ENCODE measurements at regions not wholly inside any gene's neighbourhood (a gene's known extent, or its start where the extent isn't known, plus 50 kb on each side); places are given as distances from the start of the nearest gene placed in this dataset.

- DNase-seq: no peak
Measured at GRCh38 chr16:51569203-51569931, 418.3 kb upstream of the SALL1 start.

DNA sequence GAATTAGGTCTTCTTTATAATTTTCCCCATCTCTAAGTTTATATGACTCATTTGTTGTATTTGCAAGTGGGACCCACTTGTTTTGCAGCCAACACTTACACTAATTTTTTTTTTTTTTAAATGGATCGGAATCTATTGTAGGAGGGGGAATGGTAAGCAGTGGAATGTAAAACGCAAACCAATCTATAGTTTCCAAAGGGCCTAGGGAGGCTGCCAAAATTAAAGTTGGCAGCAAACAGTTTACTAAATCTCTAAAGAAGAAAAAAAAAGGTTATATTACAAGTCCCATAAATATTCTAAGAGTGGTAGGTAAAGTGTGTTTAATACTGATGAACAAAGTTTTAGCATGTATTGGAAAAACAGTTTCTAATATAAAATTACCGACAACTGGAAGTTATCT, 416.8 kb upstream of the SALL1 start:
- DNase-seq: no peak

- DNase-seq: no peak
Measured at GRCh38 chr16:51565184-51565583, 414.1 kb upstream of the SALL1 start.

- DNase-seq: no peak
Measured at GRCh38 chr16:51562891-51563290, 411.8 kb upstream of the SALL1 start.

- DNase-seq: no peak
Measured at GRCh38 chr16:51559901-51560300, 408.8 kb upstream of the SALL1 start.

- no peak for DNase-seq
Measured at GRCh38 chr16:51557670-51558069, 406.6 kb upstream of the SALL1 start.

DNA sequence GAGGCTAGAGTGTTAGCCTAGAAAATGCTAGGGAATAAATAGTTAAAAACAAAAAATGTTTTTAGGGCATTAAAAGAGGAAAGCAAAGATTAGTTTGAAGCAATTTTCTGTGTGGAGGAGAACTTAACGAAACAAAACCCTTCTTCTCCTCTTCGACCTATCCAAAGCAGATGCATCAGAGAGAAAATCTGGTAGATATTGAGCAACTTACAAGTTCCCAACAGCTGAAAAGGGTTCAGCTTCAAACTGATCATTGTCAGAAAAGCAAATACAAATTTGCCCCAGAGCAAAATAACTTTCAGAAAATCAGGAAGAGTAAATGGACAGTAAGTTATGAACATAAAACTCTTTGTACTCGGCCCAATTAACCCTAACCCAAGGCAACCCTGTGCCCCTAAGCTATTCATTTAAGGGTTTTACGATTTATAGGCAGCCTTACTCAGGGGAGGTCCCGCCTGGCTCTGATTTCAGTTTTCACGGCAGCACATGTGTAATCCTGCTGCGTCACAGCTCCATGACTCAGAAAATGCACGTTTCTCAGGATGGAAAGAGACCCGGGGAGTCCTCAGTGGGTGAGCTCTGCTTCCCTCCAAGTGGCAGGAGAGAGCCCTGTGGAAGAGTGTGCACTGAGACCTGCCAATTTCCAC, 405.7 kb upstream of the SALL1 start:
- no peak for DNase-seq

DNA sequence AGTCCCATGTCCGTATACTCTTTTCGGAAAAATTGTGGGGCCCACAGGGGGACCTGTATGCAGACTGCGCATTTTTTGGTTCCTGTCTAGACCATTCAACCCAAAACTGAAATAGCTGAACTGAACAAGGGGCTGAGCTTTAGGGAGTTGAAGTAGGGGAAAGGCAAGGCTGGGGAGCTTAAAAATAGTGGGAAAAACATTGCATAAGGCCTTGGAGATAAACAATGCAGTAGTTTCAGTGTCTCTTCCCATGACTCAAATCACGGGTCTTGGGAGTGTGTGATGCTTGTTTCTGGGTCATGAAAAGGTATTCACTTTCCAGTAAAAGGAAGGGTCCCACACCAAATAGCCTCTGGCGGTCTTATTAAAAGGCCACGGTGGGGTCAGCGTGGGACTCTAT, 402.8 kb upstream of the SALL1 start:
- no peak for DNase-seq

GRCh38 chr16:51553314-51553713, 402.2 kb upstream of the SALL1 start:
- no peak for DNase-seq

- peak; percentile 25 for DNase-seq
Measured at GRCh38 chr16:51550800-51551347, 399.8 kb upstream of the SALL1 start.

- no peak for DNase-seq
Measured at GRCh38 chr16:51549836-51550235, 398.8 kb upstream of the SALL1 start.

DNA sequence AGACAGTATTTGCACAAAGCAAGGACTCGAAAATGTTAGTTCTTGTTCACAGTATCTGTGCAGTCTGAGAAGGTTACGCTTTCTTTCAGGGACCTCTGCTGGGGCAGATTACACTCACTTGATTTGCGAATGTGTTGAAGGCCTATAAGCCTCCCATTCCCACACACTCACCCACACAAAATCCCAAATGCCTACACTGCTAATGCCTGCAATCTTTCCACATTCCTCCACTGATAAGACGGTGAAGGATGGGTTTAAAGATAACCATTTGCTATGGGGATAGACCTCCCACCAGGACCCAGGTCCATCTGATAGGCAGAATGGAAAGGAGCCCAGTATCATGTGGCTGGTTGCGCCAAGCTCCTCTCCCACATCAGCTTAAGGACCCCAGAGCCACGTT, 394.9 kb upstream of the SALL1 start:
- DNase-seq: no peak

DNA sequence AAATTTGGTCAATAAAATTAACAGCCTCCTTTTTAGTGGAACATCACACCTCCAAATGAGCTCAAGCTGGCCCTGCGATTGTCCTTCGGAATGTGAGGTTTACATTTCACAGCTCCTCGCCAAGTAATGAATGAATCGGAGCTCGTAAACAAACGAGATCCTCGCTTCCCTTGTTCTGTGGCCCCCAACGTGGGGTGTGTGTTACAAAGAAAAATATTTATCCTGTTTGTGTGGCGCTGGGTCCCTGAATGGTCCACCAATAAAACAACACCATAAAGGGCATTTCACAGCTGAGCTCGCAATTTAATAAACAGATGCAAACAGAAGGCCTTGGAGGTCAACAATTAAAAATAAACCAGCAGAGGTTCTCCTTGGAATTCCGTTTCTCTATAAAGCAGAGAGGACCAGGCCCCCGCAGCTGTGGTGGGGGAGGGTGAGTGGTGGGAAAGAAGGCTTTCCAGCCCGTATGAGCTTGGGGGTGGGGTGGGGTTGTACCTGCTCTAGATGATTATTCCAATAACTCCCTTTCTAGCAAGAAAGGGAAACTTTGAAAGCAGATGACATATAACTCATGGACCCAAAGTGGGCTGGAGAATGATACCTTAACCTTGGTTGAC, 393.9 kb upstream of the SALL1 start:
- no peak for DNase-seq

GRCh38 chr16:51543971-51544370, 392.9 kb upstream of the SALL1 start:
- DNase-seq: no peak

GRCh38 chr16:51542981-51543815, 392.1 kb upstream of the SALL1 start:
- DNase-seq: no peak

DNA sequence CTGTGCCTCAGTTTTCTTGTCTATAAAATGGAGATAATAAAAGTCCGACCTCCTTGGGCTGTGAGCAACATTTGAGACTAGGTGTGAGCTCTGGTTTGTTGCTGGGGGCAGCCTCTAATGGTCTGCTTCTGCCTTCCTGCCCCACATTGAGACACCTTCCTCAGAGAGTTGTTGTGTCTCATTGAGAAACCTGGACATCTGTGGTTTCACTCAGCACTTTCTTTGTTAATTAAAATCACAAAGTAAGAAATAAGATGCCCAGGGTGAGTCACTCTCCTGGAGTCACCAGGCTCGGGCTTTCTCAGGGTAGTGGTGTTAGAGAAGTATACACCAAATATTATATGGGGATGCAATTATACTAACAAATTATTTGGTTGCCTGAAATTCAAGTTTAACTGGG, 389.2 kb upstream of the SALL1 start:
- DNase-seq: no peak

GRCh38 chr16:51538707-51539498, 387.8 kb upstream of the SALL1 start:
- no peak for DNase-seq

DNA sequence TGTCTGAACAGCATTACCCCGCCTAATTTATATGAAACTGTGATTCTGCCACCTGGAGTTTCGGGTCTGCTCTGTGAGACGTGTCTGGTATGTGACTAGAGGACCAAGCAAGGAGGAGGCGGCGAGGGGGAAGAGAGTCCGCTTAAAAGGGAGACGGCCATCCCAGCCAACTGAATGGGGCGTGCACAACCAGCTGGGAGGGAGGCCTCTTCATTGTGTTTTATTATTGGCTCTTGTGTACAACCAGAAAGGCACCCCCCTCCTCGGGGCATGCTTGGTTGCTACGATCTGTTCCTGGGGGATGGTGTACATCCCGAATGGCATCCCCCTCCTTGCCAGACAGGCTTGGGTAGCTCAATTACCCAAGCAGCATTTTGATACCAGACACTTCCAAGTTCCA, 384.5 kb upstream of the SALL1 start:
- no peak for DNase-seq

DNA sequence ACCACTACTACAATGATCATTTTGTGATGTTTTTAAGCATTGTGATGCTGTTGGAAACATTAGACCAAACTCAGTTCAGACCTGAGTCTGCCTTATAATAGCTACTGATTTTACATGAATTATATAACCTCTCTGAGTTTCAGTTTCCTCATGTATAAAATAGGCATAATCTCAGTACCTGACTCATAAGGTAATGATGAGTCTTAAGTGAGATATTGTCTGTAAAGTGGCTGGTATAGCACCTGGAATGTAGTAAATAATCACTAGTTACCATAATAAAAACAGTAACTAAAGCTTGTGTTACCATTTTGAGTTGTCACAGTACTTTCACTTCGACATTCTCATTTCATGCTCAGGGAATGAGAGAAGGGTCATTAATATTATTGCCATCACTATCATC, 381.5 kb upstream of the SALL1 start:
- no peak for DNase-seq

- no peak for DNase-seq
Measured at GRCh38 chr16:51531271-51531670, 380.2 kb upstream of the SALL1 start.

DNA sequence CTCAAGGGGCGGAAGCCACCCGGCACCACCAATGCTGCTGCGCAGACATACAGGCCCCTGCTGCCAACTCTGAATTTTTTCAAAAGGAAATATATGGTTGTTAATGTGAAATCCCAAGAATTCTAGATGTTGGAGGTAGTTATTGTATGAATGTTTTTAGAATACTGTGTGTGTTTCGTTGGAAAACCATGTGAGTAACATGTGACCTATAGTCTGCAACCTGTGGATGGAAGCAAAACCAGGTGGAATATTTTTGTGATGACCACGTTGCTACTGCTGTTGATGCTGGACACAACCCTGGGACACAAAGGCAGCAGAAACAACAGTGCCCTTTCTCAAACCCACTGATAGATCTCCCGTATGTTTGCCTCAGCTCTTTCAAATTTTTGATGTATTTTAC, 376.3 kb upstream of the SALL1 start:
- DNase-seq: no peak

DNA sequence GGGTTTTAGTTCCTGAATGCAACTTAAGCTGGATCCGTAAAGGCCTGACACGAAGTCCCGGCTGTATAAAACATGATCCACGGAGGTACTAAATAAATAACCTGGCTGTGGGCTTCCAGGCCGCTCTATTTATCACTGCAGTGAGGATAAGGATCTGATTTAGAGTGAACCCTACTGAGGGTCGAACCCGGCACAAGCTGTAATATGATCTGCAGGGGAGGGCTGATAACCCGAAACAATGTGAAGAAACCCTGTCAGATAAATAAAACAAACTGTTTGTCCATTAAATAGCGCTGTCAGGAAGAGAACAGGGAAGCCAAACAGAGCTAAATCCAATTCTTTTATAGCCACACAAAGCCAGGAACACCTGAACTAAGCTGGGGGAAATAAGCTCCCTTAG, 375.6 kb upstream of the SALL1 start:
- DNase-seq: no peak
